Parathyroid adenoma (tissue), 2 donors: ENCODE measurements at regions not wholly inside any gene's neighbourhood (a gene's known extent, or its start where the extent isn't known, plus 50 kb on each side); places are given as distances from the start of the nearest gene placed in this dataset.

Experiments used
- H2AFZ ChIP-seq: fragments of 300-600 bp; sonication (generic); one replicate; pipeline ENCODE4 v1.7.0; 2017; ENCODE audit warnings: antibody characterized with exemption, mild to moderate bottlenecking
- H3K27ac ChIP-seq: fragments of 300-600 bp; sonication (generic); one replicate; pipeline ENCODE4 v1.7.0; 2017
- H3K27me3 ChIP-seq: fragments of 300-600 bp; sonication (generic); one replicate; pipeline ENCODE4 v1.7.0; 2017; ENCODE audit warnings: low read length; ENCODE audit not compliant: control insufficient read depth, insufficient read depth
- H3K36me3 ChIP-seq: fragments of 300-600 bp; sonication (generic); one replicate; pipeline ENCODE4 v1.7.0; 2017; ENCODE audit warnings: low read length; ENCODE audit not compliant: control insufficient read depth, insufficient read depth
- H3K4me1 ChIP-seq: fragments of 300-600 bp; sonication (generic); one replicate; pipeline ENCODE4 v1.7.0; 2017; ENCODE audit warnings: control low read depth
- H3K4me2 ChIP-seq: fragments of 300-600 bp; sonication (generic); one replicate; pipeline ENCODE4 v1.7.0; 2017; ENCODE audit warnings: low read length
- H3K4me3 ChIP-seq: fragments of 300-600 bp; sonication (generic); one replicate; pipeline ENCODE4 v1.7.0; 2017; ENCODE audit warnings: low read depth, low read length
- H3K79me2 ChIP-seq: fragments of 300-600 bp; sonication (generic); one replicate; pipeline ENCODE4 v1.7.0; 2017; ENCODE audit warnings: control low read depth
- H3K9ac ChIP-seq: fragments of 300-600 bp; sonication (generic); one replicate; pipeline ENCODE4 v1.7.0; 2017; ENCODE audit warnings: mild to moderate bottlenecking
- H3K9me3 ChIP-seq: fragments of 300-600 bp; sonication (generic); one replicate; pipeline ENCODE4 v1.7.0; 2017; ENCODE audit warnings: low read length; ENCODE audit not compliant: control insufficient read depth
- TF ChIP-seq, protein P1 (sequence below): fragments of 300-600 bp; sonication (generic); IDR thresholded peaks from one replicate; pipeline ENCODE4 v1.7.0; 2017; ENCODE audit warnings: antibody characterized with exemption, mild to moderate bottlenecking
- donor health status: primary hyperparathyroidism.

DNA sequence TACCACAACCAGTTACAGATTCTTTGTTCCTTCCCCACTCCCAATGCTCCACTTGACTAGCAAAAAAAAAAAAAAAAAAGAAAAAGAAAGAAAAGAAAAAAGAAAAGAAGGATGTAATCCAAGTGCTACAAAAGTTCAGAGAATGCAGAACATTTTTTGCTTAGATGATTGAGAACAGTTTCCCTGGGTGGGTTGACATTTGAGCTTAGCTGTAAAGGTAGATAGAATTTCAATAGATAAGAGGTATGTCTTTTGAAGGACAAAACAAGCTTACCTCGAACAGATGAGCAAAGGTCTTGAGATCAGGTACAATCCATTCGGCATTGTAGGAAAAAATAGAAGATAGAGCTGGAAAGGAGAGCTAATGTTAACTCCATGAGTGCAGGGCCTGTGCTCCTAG, 344.6 kb upstream of the NECTIN3 start:
- no peaks in the 10 kb centered on the region for H3K4me1 ChIP-seq
- H3K9me3 ChIP-seq = no peaks in the 10 kb centered on the region
- no peak overlapping the region for H3K27ac ChIP-seq
- no peak overlapping the region for H3K9ac ChIP-seq
- H3K79me2 ChIP-seq = no peaks in the 10 kb centered on the region
- TF ChIP-seq, protein P1, sequence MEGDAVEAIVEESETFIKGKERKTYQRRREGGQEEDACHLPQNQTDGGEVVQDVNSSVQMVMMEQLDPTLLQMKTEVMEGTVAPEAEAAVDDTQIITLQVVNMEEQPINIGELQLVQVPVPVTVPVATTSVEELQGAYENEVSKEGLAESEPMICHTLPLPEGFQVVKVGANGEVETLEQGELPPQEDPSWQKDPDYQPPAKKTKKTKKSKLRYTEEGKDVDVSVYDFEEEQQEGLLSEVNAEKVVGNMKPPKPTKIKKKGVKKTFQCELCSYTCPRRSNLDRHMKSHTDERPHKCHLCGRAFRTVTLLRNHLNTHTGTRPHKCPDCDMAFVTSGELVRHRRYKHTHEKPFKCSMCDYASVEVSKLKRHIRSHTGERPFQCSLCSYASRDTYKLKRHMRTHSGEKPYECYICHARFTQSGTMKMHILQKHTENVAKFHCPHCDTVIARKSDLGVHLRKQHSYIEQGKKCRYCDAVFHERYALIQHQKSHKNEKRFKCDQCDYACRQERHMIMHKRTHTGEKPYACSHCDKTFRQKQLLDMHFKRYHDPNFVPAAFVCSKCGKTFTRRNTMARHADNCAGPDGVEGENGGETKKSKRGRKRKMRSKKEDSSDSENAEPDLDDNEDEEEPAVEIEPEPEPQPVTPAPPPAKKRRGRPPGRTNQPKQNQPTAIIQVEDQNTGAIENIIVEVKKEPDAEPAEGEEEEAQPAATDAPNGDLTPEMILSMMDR = no peak
- H3K4me2 ChIP-seq = no peak overlapping the region
- no peak overlapping the region for H2AFZ ChIP-seq
- no peak overlapping the region for H3K4me3 ChIP-seq
- H3K36me3 ChIP-seq = no peaks in the 10 kb centered on the region
- H3K27me3 ChIP-seq = no peaks in the 10 kb centered on the region

DNA sequence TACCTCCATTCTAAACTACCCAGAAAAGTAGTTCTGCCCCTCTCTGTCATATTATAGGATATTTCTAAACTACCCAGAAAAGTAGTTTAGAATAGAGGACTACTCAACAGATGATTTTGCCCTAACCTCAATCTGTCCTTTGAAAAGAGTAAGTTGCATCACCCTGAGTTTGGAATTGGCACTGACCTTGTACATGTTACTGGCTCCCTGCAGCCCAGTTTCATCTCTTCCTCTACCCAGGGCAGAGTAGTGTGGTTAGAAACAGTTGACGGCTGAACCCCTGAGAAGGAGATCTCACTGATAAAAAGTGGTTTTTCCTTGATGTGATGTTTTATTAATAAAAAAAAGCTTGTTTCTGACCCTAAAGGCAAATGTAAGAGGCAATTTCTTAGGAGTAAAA, 340.5 kb upstream of the NECTIN3 start:
- Histone ChIP-seq H3K9me3 (no peaks in the 10 kb centered on the region), H3K79me2 (no peaks in the 10 kb centered on the region), H2AFZ (no peak overlapping the region), H3K4me2 (no peak overlapping the region), H3K4me1 (no peaks in the 10 kb centered on the region), H3K4me3 (no peak overlapping the region), H3K27me3 (no peaks in the 10 kb centered on the region), H3K27ac (no peak overlapping the region), H3K36me3 (no peaks in the 10 kb centered on the region), H3K9ac (no peak overlapping the region)
- TF ChIP-seq, protein P1 = no peak

DNA sequence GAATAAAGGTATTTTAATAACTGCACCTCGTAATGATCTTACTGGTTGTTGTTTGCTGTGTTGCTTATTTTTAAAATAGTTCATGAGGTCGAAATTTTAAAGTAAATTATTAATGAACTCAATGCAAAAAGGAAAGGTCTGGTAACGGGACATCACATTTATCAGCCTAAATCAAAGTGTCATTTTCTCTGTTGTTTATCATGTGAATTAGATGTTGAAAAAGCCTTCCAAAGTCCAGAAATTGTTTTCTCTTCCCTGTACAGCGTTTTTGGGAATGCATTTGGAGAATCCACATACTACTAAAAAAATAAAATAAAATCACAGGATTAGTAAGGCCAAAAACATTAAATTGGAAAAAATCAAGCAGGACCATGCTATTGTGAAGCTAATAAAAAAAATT, 339.2 kb upstream of the NECTIN3 start:
- H3K36me3 ChIP-seq = no peaks in the 10 kb centered on the region
- H3K4me2 ChIP-seq = no peak overlapping the region
- H3K9me3 ChIP-seq = no peaks in the 10 kb centered on the region
- TF ChIP-seq, protein P1 = no peak
- no peak overlapping the region for H3K4me3 ChIP-seq
- H3K9ac ChIP-seq = no peak overlapping the region
- no peak overlapping the region for H3K27ac ChIP-seq
- no peaks in the 10 kb centered on the region for H3K79me2 ChIP-seq
- H3K4me1 ChIP-seq = no peaks in the 10 kb centered on the region
- no peaks in the 10 kb centered on the region for H3K27me3 ChIP-seq
- no peak overlapping the region for H2AFZ ChIP-seq

DNA sequence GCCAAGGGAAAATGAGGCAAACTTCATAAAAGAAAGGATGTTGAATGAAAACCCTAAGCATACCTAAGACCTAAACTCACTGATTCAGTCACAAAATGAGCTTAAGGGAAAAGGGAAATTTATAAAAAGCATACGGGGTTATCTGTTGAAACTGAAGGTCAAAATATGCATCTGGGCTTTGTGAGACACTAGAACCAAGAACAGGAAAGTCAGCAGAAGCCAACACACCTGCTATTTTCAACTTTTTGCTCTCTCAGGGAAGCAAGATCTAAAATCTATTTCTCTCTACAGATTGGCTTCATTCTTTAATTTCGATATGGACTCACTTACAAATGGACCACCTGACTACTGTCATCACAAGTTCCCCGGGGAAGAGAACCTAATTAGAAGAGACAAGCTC, 338.6 kb upstream of the NECTIN3 start:
- TF ChIP-seq, protein P1 = no peak
- H3K9me3 ChIP-seq = no peaks in the 10 kb centered on the region
- H3K4me3 ChIP-seq = no peak overlapping the region
- H2AFZ ChIP-seq = no peak overlapping the region
- H3K4me1 ChIP-seq = no peaks in the 10 kb centered on the region
- H3K27me3 ChIP-seq = no peaks in the 10 kb centered on the region
- no peaks in the 10 kb centered on the region for H3K36me3 ChIP-seq
- H3K27ac ChIP-seq = no peak overlapping the region
- H3K79me2 ChIP-seq = no peaks in the 10 kb centered on the region
- no peak overlapping the region for H3K4me2 ChIP-seq
- H3K9ac ChIP-seq = no peak overlapping the region

DNA sequence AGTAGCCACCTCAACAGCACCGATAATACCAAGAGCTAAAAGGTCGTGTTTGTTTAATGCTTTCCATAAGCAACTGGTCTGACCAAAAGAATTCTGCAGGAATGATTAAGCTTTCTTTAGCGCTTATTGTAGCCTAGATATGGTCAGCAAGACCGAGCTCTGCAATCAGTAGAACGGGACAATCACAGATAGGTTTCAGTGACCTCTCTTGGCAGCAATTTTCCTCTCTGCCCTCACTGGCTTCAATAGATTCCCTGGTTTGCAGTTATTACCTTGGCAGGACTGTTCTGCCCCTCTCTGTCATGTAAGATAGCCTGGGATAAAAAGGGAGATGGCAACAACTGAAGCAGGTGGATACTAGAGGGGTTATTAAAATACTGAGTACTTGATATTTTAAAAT, 337.1 kb upstream of the NECTIN3 start:
- H3K4me3 ChIP-seq = no peak overlapping the region
- no peaks in the 10 kb centered on the region for H3K9me3 ChIP-seq
- H3K27ac ChIP-seq = no peak overlapping the region
- H3K4me2 ChIP-seq = no peak overlapping the region
- H3K4me1 ChIP-seq = no peaks in the 10 kb centered on the region
- H2AFZ ChIP-seq = no peak overlapping the region
- H3K27me3 ChIP-seq = no peaks in the 10 kb centered on the region
- H3K79me2 ChIP-seq = no peaks in the 10 kb centered on the region
- TF ChIP-seq, protein P1 = no peak
- no peak overlapping the region for H3K9ac ChIP-seq
- no peaks in the 10 kb centered on the region for H3K36me3 ChIP-seq
